ENCODE measurements at regions not wholly inside any gene's neighbourhood (a gene's known extent, or its start where the extent isn't known, plus 50 kb on each side); places are given as distances from the start of the nearest gene placed in this dataset.
"Not testable (repeated sequence)": the region's sequence is repeated elsewhere in the genome, so short reads cannot be mapped to it uniquely, and the experiment has no call there.

GRCh38 chr1:224820341-224820740 lies 109.1 kb upstream of the DNAH14 start:
- H3K27ac Mint-ChIP-seq (ENCODE audit: unreplicated experiment) = no peak overlapping the region
- TF ChIP-seq CTCF (IDR thresholded peaks at IDR 0.05; ENCODE audit: insufficient read depth in 1 of 2, low read depth in 1 of 2, low read length in 1 of 2, severe bottlenecking in 1 of 2, unreplicated experiment in 1 of 2) = no peak
- no peaks in the 10 kb centered on the region for H3K36me3 ChIP-seq (ENCODE audit: control insufficient read depth, insufficient read depth, low read length)
- H3K9me3 ChIP-seq = peaks cover 16% of the 10 kb centered on the region
- H3K4me1 Mint-ChIP-seq (ENCODE audit: low read depth, unreplicated experiment) = peaks cover 7% of the 10 kb centered on the region
- BruUV-seq (replicated peaks) = no TSS peak
- intact Hi-C loops (cut with micrococcal nuclease; ENCODE audit: unreplicated experiment) = no loop called here
- ChIA-PET POLR2A (no interaction called here), CTCF (no interaction called here)
- H3K4me3 ChIP-seq (ENCODE audit: low read depth, low read length) = no peak overlapping the region
- DNase-seq = no peak
- H3K36me3 Mint-ChIP-seq (ENCODE audit: insufficient read depth, unreplicated experiment) = no peaks in the 10 kb centered on the region
- H3K27me3 Mint-ChIP-seq (ENCODE audit: insufficient read depth, unreplicated experiment) = no peaks in the 10 kb centered on the region
- H3K4me3 Mint-ChIP-seq (ENCODE audit: unreplicated experiment) = no peak overlapping the region
- H3K9me3 Mint-ChIP-seq (ENCODE audit: unreplicated experiment) = peaks cover 44% of the 10 kb centered on the region
- no peaks in the 10 kb centered on the region for H3K4me1 ChIP-seq
- H3K27me3 ChIP-seq (replicated peaks; ENCODE audit: control insufficient read depth, insufficient read depth, low read length) = no peaks in the 10 kb centered on the region

- H3K27me3 ChIP-seq (replicated peaks; ENCODE audit: control insufficient read depth, insufficient read depth, low read length); H3K4me1 ChIP-seq; H3K4me3 Mint-ChIP-seq (ENCODE audit: unreplicated experiment); H3K36me3 ChIP-seq (ENCODE audit: control insufficient read depth, insufficient read depth, low read length); H3K4me3 ChIP-seq (ENCODE audit: low read depth, low read length); H3K4me1 Mint-ChIP-seq (ENCODE audit: low read depth, unreplicated experiment); intact Hi-C loops (cut with micrococcal nuclease; ENCODE audit: unreplicated experiment); H3K27ac Mint-ChIP-seq (ENCODE audit: unreplicated experiment); H3K36me3 Mint-ChIP-seq (ENCODE audit: insufficient read depth, unreplicated experiment); BruUV-seq (replicated peaks); H3K27me3 Mint-ChIP-seq (ENCODE audit: insufficient read depth, unreplicated experiment); POLR2A ChIA-PET; CTCF ChIA-PET; DNase-seq: not testable (repeated sequence)
- H3K9me3 Mint-ChIP-seq (ENCODE audit: unreplicated experiment) = peaks cover 47% of the 10 kb centered on the region
- H3K9me3 ChIP-seq = peaks cover 23% of the 10 kb centered on the region
These were observed 107.7 kb upstream of the DNAH14 start for GRCh38 chr1:224821751-224822150.

- H3K9me3 Mint-ChIP-seq (ENCODE audit: unreplicated experiment) = peaks cover 49% of the 10 kb centered on the region
- intact Hi-C loops (cut with micrococcal nuclease; ENCODE audit: unreplicated experiment) = no loop called here
- POLR2A ChIA-PET = no interaction called here
- CTCF ChIA-PET = no interaction called here
- DNase-seq = no peak
- Histone ChIP-seq H3K4me1 (no peaks in the 10 kb centered on the region), H3K27me3 (replicated peaks; ENCODE audit: control insufficient read depth, insufficient read depth, low read length) (no peaks in the 10 kb centered on the region), H3K4me3 (ENCODE audit: low read depth, low read length) (no peak overlapping the region), H3K36me3 (ENCODE audit: control insufficient read depth, insufficient read depth, low read length) (no peaks in the 10 kb centered on the region), H3K9me3 (peaks cover 23% of the 10 kb centered on the region)
- no peak for TF ChIP-seq CTCF (IDR thresholded peaks at IDR 0.05; ENCODE audit: insufficient read depth in 1 of 2, low read depth in 1 of 2, low read length in 1 of 2, severe bottlenecking in 1 of 2, unreplicated experiment in 1 of 2)
- H3K36me3 Mint-ChIP-seq (ENCODE audit: insufficient read depth, unreplicated experiment) = no peaks in the 10 kb centered on the region
- BruUV-seq (replicated peaks) = no TSS peak
- peaks cover 6% of the 10 kb centered on the region for H3K27me3 Mint-ChIP-seq (ENCODE audit: insufficient read depth, unreplicated experiment)
- no peak overlapping the region for H3K4me3 Mint-ChIP-seq (ENCODE audit: unreplicated experiment)
- H3K27ac Mint-ChIP-seq (ENCODE audit: unreplicated experiment) = no peak overlapping the region
- H3K4me1 Mint-ChIP-seq (ENCODE audit: low read depth, unreplicated experiment) = no peaks in the 10 kb centered on the region
These were observed 103.9 kb upstream of the DNAH14 start for GRCh38 chr1:224825525-224826000.

GRCh38 chr1:224828691-224829090 lies 100.8 kb upstream of the DNAH14 start:
- no peak overlapping the region for H3K27ac Mint-ChIP-seq (ENCODE audit: unreplicated experiment)
- no peaks in the 10 kb centered on the region for H3K36me3 Mint-ChIP-seq (ENCODE audit: insufficient read depth, unreplicated experiment)
- ChIA-PET CTCF (no interaction called here), POLR2A (no interaction called here)
- no peaks in the 10 kb centered on the region for H3K27me3 ChIP-seq (replicated peaks; ENCODE audit: control insufficient read depth, insufficient read depth, low read length)
- peaks cover 6% of the 10 kb centered on the region for H3K27me3 Mint-ChIP-seq (ENCODE audit: insufficient read depth, unreplicated experiment)
- no peaks in the 10 kb centered on the region for H3K36me3 ChIP-seq (ENCODE audit: control insufficient read depth, insufficient read depth, low read length)
- intact Hi-C loops (cut with micrococcal nuclease; ENCODE audit: unreplicated experiment) = no loop called here
- no TSS peak for BruUV-seq (replicated peaks)
- peaks cover 22% of the 10 kb centered on the region for H3K9me3 ChIP-seq
- no peaks in the 10 kb centered on the region for H3K4me1 ChIP-seq
- H3K9me3 Mint-ChIP-seq (ENCODE audit: unreplicated experiment) = peaks cover 33% of the 10 kb centered on the region
- no peak overlapping the region for H3K4me3 Mint-ChIP-seq (ENCODE audit: unreplicated experiment)
- H3K4me1 Mint-ChIP-seq (ENCODE audit: low read depth, unreplicated experiment) = no peaks in the 10 kb centered on the region
- DNase-seq = no peak
- no peak overlapping the region for H3K4me3 ChIP-seq (ENCODE audit: low read depth, low read length)
- no peak for TF ChIP-seq CTCF (IDR thresholded peaks at IDR 0.05; ENCODE audit: insufficient read depth in 1 of 2, low read depth in 1 of 2, low read length in 1 of 2, severe bottlenecking in 1 of 2, unreplicated experiment in 1 of 2)
